Gastroesophageal sphincter (tissue), 4 donors: ENCODE measurements at regions not wholly inside any gene's neighbourhood (a gene's known extent, or its start where the extent isn't known, plus 50 kb on each side); places are given as distances from the start of the nearest gene placed in this dataset.

ENCODE experiments used
- ATAC-seq: fragments of 150-250 bp; one replicate; pipeline ENCODE4 v1.9.1; 2016; ENCODE audit warnings: mild to moderate bottlenecking, moderate library complexity
- H3K27ac ChIP-seq, 4 donors: fragments of 200-600 bp; sonication (generic) in 3 of 4; 1 replicate in 3 of 4; 2 replicates in 1 of 4; pipeline ENCODE4 v1.5.1; 2016 to 2019
- H3K27me3 ChIP-seq: fragments of 200-600 bp; sonication (generic); one replicate; pipeline ENCODE4 v1.5.1; 2019
- H3K36me3 ChIP-seq, 2 donors: fragments of 200-600 bp; sonication (generic); one replicate each; pipeline ENCODE4 v1.5.1; 2019; ENCODE audit warnings: control low read depth in 1 of 2
- H3K4me1 ChIP-seq, 3 donors: fragments of 200-600 bp; sonication (generic); 1 replicate in 2 of 3; 2 replicates in 1 of 3; pipeline ENCODE4 v1.5.1; 2016 to 2019; ENCODE audit warnings: control low read depth in 2 of 3
- H3K4me3 ChIP-seq, 2 donors: fragments of 200-600 bp; sonication (generic); one replicate each; pipeline ENCODE4 v1.5.1; 2019; ENCODE audit warnings: mild to moderate bottlenecking in 1 of 2, moderate library complexity in 1 of 2
- H3K9me3 ChIP-seq, 3 donors: fragments of 200-600 bp; sonication (generic); one replicate each; pipeline ENCODE4 v1.5.1; 2017 to 2019; ENCODE audit warnings: control low read depth in 2 of 3
- CTCF ChIP-seq, 4 experiments: fragments of 200-600 bp in 2 of 4; fragments of 450-650 bp in 2 of 4; sonication (generic) in 1 of 4; IDR thresholded peaks; one replicate each; pipeline ENCODE4 v1.5.1; 2017 to 2019; ENCODE audit warnings: antibody characterized with exemption in 4 of 4, mild to moderate bottlenecking in 2 of 4, moderate library complexity in 2 of 4
- EP300 ChIP-seq: sonication (generic); formaldehyde crosslinking; IDR thresholded peaks from one replicate; pipeline ENCODE4 v1.6.1; 2017; ENCODE audit warnings: antibody characterized with exemption, mild to moderate bottlenecking
- POLR2A ChIP-seq, 2 donors: fragments of 450-650 bp; IDR thresholded peaks; one replicate each; pipeline ENCODE4 v1.6.1; 2017; ENCODE audit warnings: antibody characterized with exemption in 2 of 2, mild to moderate bottlenecking in 2 of 2, moderate library complexity in 1 of 2
- POLR2AphosphoS5 ChIP-seq: sonication (generic); formaldehyde crosslinking; IDR thresholded peaks from one replicate; pipeline ENCODE4 v1.6.1; 2017; ENCODE audit warnings: antibody characterized with exemption
- WGBS, 2 donors: methylation state at CpG; one replicate each; pipeline ENCODE4 v1.1.5; 2018; ENCODE audit warnings: low coverage in 1 of 2; 5-methylcytosine and 5-hydroxymethylcytosine counted together

- TF ChIP-seq CTCF (IDR thresholded peaks at IDR 0.05) (no peak), POLR2AphosphoS5 (no peak), POLR2A (IDR thresholded peaks at IDR 0.05) (no peak)
- Histone ChIP-seq H3K9me3 (no peaks in the 10 kb centered on the region), H3K4me1 (no peaks in the 10 kb centered on the region), H3K36me3 (no peaks in the 10 kb centered on the region), H3K27ac (no peak overlapping the region), H3K27me3 (no peaks in the 10 kb centered on the region), H3K4me3 (no peak overlapping the region)
- no peak for ATAC-seq
- WGBS, 2 donors = 88 to 93% methylated on average over 1 to 3 of the region's 3 CpGs
Observed at GRCh38 chr18:39871961-39872360, 2083.1 kb upstream of the PIK3C3 start.

GRCh38 chr18:39870591-39870990 lies 2084.4 kb upstream of the PIK3C3 start:
- Histone ChIP-seq H3K36me3 (no peaks in the 10 kb centered on the region), H3K9me3 (no peaks in the 10 kb centered on the region), H3K4me1 (no peaks in the 10 kb centered on the region), H3K27ac (no peak overlapping the region), H3K4me3 (no peak overlapping the region), H3K27me3 (no peaks in the 10 kb centered on the region)
- TF ChIP-seq CTCF (IDR thresholded peaks at IDR 0.05) (no peak), POLR2A (IDR thresholded peaks at IDR 0.05) (no peak), EP300 (no peak), POLR2AphosphoS5 (no peak)
- ATAC-seq = no peak
- WGBS, 2 donors = 81 to 82% methylated on average over 3 of the region's 3 CpGs

DNA sequence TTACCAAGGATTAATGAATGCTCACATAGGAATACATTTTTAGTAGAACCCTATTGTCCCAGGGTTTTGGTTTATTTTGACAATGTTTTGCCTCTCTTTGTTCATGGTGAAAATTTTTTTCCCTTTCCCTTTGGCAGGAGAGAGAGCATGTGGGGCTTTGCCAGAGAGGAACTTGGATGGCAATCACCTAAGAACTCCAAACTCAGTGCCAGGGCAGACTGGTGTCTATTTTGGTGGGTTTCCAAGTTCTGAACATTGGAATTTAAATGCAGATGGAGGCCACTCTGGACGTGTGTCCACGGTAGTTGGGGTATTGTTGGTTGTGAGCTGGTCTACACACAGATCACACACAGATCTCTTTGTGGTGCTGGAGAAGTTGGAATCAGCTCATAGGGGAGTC lies 2091.1 kb upstream of the PIK3C3 start:
- no peak for ATAC-seq
- Histone ChIP-seq H3K27ac (no peak overlapping the region), H3K4me3 (no peak overlapping the region), H3K9me3 (no peaks in the 10 kb centered on the region), H3K4me1 (no peaks in the 10 kb centered on the region), H3K36me3 (no peaks in the 10 kb centered on the region), H3K27me3 (no peaks in the 10 kb centered on the region)
- 63 to 75% methylated on average over 2 of the region's 2 CpGs for WGBS, 2 donors
- TF ChIP-seq POLR2AphosphoS5 = no peak
- no peak for TF ChIP-seq EP300
- no peak for TF ChIP-seq POLR2A (IDR thresholded peaks at IDR 0.05)
- TF ChIP-seq CTCF (IDR thresholded peaks at IDR 0.05) = no peak

DNA sequence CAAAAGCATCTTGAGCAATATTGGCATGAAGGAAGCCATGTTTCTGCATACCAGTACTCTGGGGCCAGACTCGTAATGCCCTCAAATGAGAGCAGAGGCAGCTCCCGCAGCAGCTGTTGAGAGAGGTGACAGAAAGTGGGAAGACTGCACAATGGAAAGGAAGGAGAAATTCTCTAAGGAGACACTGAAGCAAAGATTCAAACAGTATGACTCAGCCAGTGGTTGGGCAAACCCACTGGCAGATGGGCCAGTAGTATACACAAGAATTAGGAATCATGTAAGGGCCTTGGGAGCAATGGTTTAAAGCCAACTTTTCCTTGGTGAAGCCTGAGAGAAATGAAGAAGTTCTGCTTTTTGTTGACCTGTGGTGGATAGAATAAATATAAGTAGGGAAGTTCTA lies 2092.7 kb upstream of the PIK3C3 start:
- ATAC-seq = no peak
- Histone ChIP-seq H3K36me3 (no peaks in the 10 kb centered on the region), H3K9me3 (no peaks in the 10 kb centered on the region), H3K4me1 (no peaks in the 10 kb centered on the region), H3K4me3 (no peak overlapping the region), H3K27me3 (no peaks in the 10 kb centered on the region), H3K27ac (no peak overlapping the region)
- 92% methylated on average over 2 of the region's 2 CpGs; no CpG with 5 or more reads in 1 of the 2 donors for WGBS, 2 donors
- TF ChIP-seq POLR2A (IDR thresholded peaks at IDR 0.05) = no peak
- no peak for TF ChIP-seq EP300
- TF ChIP-seq POLR2AphosphoS5 = no peak
- no peak for TF ChIP-seq CTCF (IDR thresholded peaks at IDR 0.05)

GRCh38 chr18:39854291-39854690 lies 2100.7 kb upstream of the PIK3C3 start:
- no peak for ATAC-seq
- H3K36me3 ChIP-seq = no peaks in the 10 kb centered on the region

More at GRCh38 chr18:39854291-39854690, 2100.7 kb upstream of the PIK3C3 start:
- no peaks in the 10 kb centered on the region for H3K27me3 ChIP-seq
- 68% methylated on average over 3 of the region's 3 CpGs; no CpG with 5 or more reads in 1 of the 2 donors for WGBS, 2 donors
- no peak overlapping the region for H3K4me3 ChIP-seq
- H3K27ac ChIP-seq = no peak overlapping the region
- no peaks in the 10 kb centered on the region for H3K4me1 ChIP-seq
- TF ChIP-seq POLR2AphosphoS5 = no peak
- TF ChIP-seq POLR2A (IDR thresholded peaks at IDR 0.05) = no peak
- TF ChIP-seq CTCF (IDR thresholded peaks at IDR 0.05) = no peak
- TF ChIP-seq EP300 = no peak
- H3K9me3 ChIP-seq = no peaks in the 10 kb centered on the region
